Dermis blood vessel endothelial cell (primary cell): ENCODE measurements at regions not wholly inside any gene's neighbourhood (a gene's known extent, or its start where the extent isn't known, plus 50 kb on each side); places are given as distances from the start of the nearest gene placed in this dataset.
A peak's percentile ranks its signal among the peaks of the same experiment; 100 is the strongest.

Source experiments
- DNase-seq: peaks from one replicate; pipeline ENCODE4 v3.0.0; 2010

DNA sequence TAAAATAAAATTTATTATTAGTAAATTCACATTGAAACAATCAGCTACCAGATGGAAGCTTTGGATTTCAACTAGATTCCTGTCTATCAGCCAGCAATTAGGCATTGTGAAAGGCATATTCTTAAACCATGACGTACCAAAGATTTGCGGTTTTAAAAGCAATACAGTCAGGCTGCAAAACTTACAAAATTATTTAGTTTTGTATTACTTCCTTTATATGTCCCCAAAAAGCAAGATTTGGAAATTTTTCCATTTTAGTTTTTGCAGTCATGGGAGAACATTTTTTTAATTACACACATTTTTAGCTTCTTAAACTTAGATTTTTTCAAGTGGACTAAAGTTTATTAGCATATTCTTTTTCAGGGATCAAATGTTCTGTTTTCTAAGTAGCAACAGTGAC lies 225.0 kb upstream of the KITLG start:
- no peak for DNase-seq

- DNase-seq = no peak
Observed at GRCh38 chr12:88802096-88802706, 221.9 kb upstream of the KITLG start.

DNA sequence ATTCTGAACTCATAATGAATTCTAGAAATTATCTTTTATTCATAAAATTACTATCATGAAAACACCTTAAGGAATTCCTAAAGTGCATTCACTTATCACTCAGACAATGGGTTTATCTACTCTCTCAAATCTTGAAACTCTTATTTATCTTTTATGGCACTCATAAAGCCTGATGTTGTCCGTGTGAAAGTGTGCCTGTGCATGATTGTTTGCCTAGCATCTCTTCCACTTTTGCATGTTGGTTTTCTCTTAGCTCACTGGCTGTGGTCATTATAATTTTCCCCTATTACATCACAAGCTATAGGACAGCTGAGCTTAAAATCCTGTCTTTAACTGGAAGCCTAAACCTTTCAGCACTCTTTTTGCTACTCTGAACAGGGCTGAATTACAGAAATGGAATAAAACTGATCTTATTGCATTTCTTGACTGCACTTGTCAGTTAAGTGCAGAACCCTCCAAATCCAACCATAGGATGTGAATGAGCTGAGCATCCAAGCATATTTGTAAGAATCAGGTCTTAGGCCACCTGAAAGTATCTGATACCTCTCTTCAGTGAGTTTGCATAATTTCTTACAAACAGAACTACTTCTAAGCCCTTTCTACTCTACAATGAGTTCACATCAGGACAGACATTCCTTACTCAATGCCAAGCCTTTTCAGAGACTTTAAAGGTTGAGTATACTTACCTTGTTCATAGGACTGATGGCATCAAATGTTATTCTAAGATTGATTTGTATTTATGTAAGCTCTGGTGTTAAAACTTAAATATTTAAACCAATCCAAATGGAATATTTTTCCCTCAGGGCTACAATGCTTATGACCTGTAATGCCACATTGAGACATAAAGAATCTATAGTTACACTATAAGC lies 221.2 kb upstream of the KITLG start:
- no peak for DNase-seq

- DNase-seq = no peak
Observed at GRCh38 chr12:88793096-88793495, 212.8 kb upstream of the KITLG start.

- no peak for DNase-seq
Observed at GRCh38 chr12:88790231-88790630, 210.0 kb upstream of the KITLG start.

- DNase-seq = no peak
Observed at GRCh38 chr12:88784166-88784565, 203.9 kb upstream of the KITLG start.

DNA sequence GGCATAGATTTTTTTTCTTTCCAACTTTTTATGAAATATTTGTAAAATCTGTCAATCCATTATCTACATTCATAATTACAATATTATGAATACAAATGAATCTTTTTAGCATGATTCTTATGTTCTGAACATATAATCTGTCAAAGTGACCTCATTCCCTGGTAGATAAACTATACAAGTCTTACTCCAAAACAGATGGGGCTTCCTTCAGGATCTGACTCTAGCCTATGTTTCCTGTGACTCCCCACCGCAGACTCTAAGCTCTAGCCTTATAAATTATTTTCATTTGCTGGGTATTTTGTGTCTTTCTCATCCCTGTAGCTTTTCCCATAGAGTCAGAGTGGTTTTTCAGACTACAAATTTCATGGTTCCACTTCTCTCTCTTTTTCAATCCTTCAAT lies 202.1 kb upstream of the KITLG start:
- DNase-seq = peak; percentile 46

DNA sequence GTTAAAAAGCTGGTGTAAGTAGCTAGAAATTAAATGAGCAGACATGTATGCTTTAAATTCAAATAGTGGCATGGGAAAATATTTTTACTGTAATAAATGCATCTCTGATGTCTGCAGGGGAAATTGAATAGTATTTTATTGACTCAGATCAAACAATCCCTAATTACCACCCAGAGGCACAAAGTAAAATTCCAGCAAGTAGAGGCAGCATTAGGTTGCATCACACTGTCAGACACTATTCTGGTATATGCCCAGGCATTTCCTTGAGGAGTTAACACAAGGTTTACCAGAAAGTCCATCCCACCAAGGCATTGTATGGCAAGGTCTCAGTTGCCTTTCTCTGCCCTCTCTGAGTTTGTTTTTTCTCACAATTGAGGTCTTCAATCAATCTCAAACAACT lies 201.6 kb upstream of the KITLG start:
- DNase-seq = peak; percentile 4

DNA sequence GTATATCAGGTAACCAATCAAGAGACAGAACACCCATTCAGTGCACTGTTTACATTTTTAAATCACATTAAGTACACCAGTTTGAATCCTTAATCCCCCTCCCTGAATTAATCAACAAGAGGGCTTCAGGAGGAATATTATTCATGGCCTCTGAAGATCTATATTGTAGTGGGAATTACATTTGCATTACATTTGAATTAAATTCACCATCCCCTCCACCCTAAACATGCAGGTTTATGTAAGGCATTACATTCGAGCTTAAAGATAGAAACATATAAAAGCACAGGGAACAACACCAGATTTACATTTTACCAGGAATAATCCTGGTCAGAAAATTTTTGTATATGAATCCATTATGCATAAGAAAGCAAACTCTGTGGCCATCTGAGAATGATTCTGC lies 197.8 kb upstream of the KITLG start:
- no peak for DNase-seq

DNA sequence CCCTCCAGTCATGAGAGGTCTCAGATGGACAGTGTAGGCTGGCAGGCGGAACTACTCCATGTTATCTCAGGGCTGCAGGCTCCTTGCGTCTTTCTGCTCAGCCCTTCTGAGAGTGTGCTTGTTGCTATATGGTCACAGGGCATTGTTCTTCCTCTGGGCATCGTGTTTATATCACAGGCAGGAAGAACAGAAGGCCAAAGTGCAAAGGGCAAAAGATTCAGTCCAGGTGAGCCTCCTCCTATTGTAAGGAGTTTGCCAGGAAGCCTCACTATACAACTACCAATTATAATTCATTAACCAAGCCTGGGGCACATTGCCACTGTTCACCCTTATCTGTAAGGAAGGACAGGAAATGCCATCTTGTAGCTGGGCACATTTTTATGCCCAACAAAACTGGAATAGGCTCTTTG lies 195.5 kb upstream of the KITLG start:
- DNase-seq = peak; percentile 17

GRCh38 chr12:88767699-88768098 lies 187.4 kb upstream of the KITLG start:
- no peak for DNase-seq

- no peak for DNase-seq
Observed at GRCh38 chr12:88764781-88765480, 184.7 kb upstream of the KITLG start.

- no peak for DNase-seq
Observed at GRCh38 chr12:88763536-88764100, 183.3 kb upstream of the KITLG start.

GRCh38 chr12:88758176-88758575 lies 177.9 kb upstream of the KITLG start:
- no peak for DNase-seq

- DNase-seq = no peak
Observed at GRCh38 chr12:88756917-88757316, 176.6 kb upstream of the KITLG start.

DNA sequence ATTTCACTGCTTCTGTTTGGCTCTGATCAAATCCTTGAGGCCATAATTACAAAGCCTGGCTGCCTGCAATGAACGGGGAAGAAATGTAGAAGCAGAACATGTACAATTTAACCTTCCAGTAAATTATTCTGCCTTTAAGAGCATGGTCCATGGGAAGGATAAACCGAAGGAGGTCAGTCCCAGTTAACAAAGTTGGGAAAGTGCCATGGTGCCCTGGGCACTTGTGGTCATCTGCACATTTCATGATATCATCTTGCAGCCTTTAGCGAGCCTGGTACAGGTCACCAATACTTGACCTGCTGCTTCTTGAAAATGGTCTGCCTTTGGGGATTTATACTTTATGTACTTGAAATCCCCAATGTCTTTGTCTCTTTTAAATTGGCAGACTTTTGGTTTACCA lies 175.9 kb upstream of the KITLG start:
- no peak for DNase-seq

DNA sequence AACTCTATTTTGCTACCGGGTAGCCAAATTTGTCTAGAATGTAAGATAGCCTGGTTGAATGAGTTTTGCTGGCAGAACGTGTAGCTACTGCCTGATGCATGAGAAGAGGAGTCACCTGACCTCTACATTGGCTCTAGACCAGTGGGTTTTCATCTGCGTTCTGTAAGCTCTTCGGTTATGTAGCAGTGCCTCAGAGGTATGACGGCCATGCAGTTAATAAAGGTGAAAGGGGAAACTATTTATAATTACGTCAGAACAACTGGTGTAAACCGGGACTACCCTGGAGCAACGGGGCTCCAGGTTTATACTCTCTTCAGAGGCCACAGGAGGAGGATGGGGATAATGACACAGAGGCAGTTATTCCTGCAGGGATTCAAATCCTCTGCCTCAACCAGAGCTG lies 173.4 kb upstream of the KITLG start:
- no peak for DNase-seq

- DNase-seq = peak; percentile 81
Observed at GRCh38 chr12:88753066-88753465, 172.8 kb upstream of the KITLG start.

DNA sequence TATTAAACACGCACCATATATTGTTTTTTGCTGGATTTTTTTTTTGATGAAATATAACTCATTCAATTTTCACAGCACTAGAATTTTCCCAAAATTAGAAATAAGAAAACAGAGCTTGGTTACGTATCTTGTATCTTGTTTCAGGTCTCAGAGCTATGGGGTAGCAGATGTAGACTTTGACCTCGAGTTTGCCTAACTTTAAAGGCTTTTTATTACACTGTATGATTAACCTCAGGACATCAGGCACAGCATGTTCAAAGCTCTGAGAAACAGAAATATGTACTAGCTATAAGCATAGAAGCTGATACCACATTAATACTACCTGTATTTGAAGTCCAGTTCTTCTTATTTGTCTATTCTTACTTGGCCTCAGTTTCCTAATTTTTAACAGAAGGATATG lies 171.9 kb upstream of the KITLG start:
- DNase-seq = no peak

- no peak for DNase-seq
Observed at GRCh38 chr12:88750867-88751543, 170.7 kb upstream of the KITLG start.

- peak; percentile 54 for DNase-seq
Observed at GRCh38 chr12:88746386-88746785, 166.1 kb upstream of the KITLG start.

GRCh38 chr12:88743946-88744685 lies 163.8 kb upstream of the KITLG start:
- DNase-seq = no peak
